Thyroid gland (tissue), 4 donors: ENCODE measurements at regions not wholly inside any gene's neighbourhood (a gene's known extent, or its start where the extent isn't known, plus 50 kb on each side); places are given as distances from the start of the nearest gene placed in this dataset.

Source experiments
- POLR2A ChIP-seq, 2 donors: fragments of 450-650 bp; IDR thresholded peaks; one replicate each; pipeline ENCODE4 v1.6.1; 2017; ENCODE audit warnings: antibody characterized with exemption in 2 of 2, mild to moderate bottlenecking in 2 of 2, moderate library complexity in 1 of 2
- TF ChIP-seq, protein P1 (sequence below), 6 experiments: fragments of 200-600 bp in 3 of 6; fragments of 450-650 bp in 3 of 6; sonication (generic) in 3 of 6; IDR thresholded peaks; one replicate each; pipeline ENCODE4 v1.5.1; 2016 to 2019; ENCODE audit warnings: antibody characterized with exemption in 6 of 6, mild to moderate bottlenecking in 2 of 6, inconsistent platforms in 1 of 6, moderate library complexity in 1 of 6

DNA sequence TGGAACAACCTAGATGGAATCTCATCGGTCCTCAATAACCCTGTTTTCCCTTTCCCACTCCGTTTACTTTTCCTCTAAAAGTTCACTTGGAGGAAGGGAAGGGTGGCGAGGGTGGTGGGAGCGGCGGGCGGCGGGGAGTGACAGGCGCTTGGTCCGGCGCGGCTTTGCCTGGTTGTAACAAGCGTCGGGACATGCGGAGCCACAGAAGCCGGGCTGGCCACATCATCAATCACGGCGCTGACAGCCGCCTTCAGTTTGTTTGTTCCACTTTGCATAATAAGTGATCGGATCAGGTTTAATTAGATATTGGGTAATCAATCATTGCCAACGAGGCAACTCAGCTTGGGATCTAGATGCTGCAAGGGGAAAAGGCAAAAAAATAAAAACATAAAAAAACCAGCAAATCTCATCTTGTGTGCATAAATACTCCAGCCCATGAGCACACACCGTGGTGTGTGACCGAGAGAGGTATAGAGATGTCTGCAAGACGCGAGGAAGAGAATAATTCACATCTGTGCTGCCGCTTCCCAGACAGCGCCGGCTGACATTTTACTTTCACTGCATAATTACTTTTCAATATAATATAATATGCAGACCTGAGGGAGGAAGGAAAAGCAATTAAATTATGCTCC is 396.2 kb upstream of the IRX4 start:
- TF ChIP-seq, protein P1, sequence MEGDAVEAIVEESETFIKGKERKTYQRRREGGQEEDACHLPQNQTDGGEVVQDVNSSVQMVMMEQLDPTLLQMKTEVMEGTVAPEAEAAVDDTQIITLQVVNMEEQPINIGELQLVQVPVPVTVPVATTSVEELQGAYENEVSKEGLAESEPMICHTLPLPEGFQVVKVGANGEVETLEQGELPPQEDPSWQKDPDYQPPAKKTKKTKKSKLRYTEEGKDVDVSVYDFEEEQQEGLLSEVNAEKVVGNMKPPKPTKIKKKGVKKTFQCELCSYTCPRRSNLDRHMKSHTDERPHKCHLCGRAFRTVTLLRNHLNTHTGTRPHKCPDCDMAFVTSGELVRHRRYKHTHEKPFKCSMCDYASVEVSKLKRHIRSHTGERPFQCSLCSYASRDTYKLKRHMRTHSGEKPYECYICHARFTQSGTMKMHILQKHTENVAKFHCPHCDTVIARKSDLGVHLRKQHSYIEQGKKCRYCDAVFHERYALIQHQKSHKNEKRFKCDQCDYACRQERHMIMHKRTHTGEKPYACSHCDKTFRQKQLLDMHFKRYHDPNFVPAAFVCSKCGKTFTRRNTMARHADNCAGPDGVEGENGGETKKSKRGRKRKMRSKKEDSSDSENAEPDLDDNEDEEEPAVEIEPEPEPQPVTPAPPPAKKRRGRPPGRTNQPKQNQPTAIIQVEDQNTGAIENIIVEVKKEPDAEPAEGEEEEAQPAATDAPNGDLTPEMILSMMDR (IDR thresholded peaks at IDR 0.05): no peak
- no peak for TF ChIP-seq POLR2A (IDR thresholded peaks at IDR 0.05)
